SK-N-SH (cell line): ENCODE measurements at regions not wholly inside any gene's neighbourhood (a gene's known extent, or its start where the extent isn't known, plus 50 kb on each side); places are given as distances from the start of the nearest gene placed in this dataset.

Experiments used
- CTCF ChIA-PET: fragments of 300-600, 350-600 bp; formaldehyde crosslinking; extraction: SDS; loops from one replicate; lab custom pipeline; 2021; lab: Yijun Ruan, JAX
- POLR2A ChIA-PET: fragments of 350-600 bp; sonication (Branson Sonifier 250); formaldehyde crosslinking; extraction: SDS; loops from one replicate; lab custom pipeline; 2020; ENCODE audit warnings: antibody characterized with exemption, inconsistent platforms; lab: Yijun Ruan, JAX
- DNase-seq: peaks from one replicate; pipeline ENCODE4 v3.0.0; 2012
- H2AFZ ChIP-seq: fragments of 200-600 bp; sonication (generic); 2 replicates; pipeline ENCODE4 v1.8.1; 2016; ENCODE audit warnings: antibody characterized with exemption, mild to moderate bottlenecking, low read depth
- H3F3A ChIP-seq: fragments of 200-600 bp; sonication (generic); replicated peaks from 2 replicates; pipeline ENCODE3; 2016; ENCODE audit warnings: antibody characterized with exemption, mild to moderate bottlenecking; ENCODE audit not compliant: insufficient read depth
- H3K27ac ChIP-seq, 2 experiments: fragments of 200-500 bp in 1 of 2; fragments of 200-600 bp in 1 of 2; sonication (Bioruptor generic) in 1 of 2; sonication (generic), shearing (Covaris generic) in 1 of 2; 2 replicates each; pipeline versions ENCODE4 v1.5.1 to v1.6.1; 2014 to 2016; ENCODE audit warnings: low read depth in 2 of 2, inconsistent platforms in 1 of 2, low read length in 1 of 2, mild to moderate bottlenecking in 1 of 2, mixed read lengths in 1 of 2
- H3K27me3 ChIP-seq: fragments of 200-600 bp; sonication (generic), shearing (Covaris generic); 2 replicates; pipeline ENCODE4 v1.6.1; 2016; ENCODE audit warnings: mixed run types; ENCODE audit not compliant: insufficient read depth
- H3K36me3 ChIP-seq, 2 experiments: fragments of 200-500 bp in 1 of 2; fragments of 200-600 bp in 1 of 2; sonication (Bioruptor generic) in 1 of 2; sonication (generic) in 1 of 2; replicated peaks in 1 of 2; 2 replicates each; pipeline versions ENCODE3 to v1.5.1; 2014 to 2016; ENCODE audit warnings: low read length in 1 of 2, mild to moderate bottlenecking in 1 of 2; ENCODE audit not compliant: insufficient read depth in 2 of 2, control insufficient read depth in 1 of 2
- H3K4me1 ChIP-seq, 2 experiments: fragments of 200-500 bp in 1 of 2; fragments of 200-600 bp in 1 of 2; sonication (Bioruptor generic) in 1 of 2; sonication (generic), shearing (Covaris generic) in 1 of 2; 2 replicates each; pipeline versions ENCODE4 v1.5.1 to v1.6.1; 2014 to 2016; ENCODE audit warnings: low read depth in 1 of 2, low read length in 1 of 2, mixed run types in 1 of 2; ENCODE audit not compliant: insufficient read depth in 2 of 2, control insufficient read depth in 1 of 2
- H3K4me2 ChIP-seq: fragments of 200-600 bp; sonication (generic), shearing (Covaris generic); 2 replicates; pipeline ENCODE4 v1.6.1; 2017; ENCODE audit warnings: mixed run types
- H3K4me3 ChIP-seq, 2 experiments: fragments of 200-500 bp in 1 of 2; fragments of 200-600 bp in 1 of 2; sonication (Bioruptor generic) in 1 of 2; sonication (generic), shearing (Covaris generic) in 1 of 2; 2 replicates each; pipeline versions ENCODE4 v1.5.1 to v1.8.1; 2014 to 2016; ENCODE audit warnings: low read depth in 2 of 2, inconsistent platforms in 1 of 2, low read length in 1 of 2, mild to moderate bottlenecking in 1 of 2, mixed read lengths in 1 of 2, moderate library complexity in 1 of 2
- H3K79me2 ChIP-seq: fragments of 200-600 bp; sonication (generic); 2 replicates; pipeline ENCODE4 v1.8.1; 2017; ENCODE audit warnings: mild to moderate bottlenecking; ENCODE audit not compliant: insufficient read depth
- H3K9ac ChIP-seq: fragments of 200-600 bp; sonication (generic); 2 replicates; pipeline ENCODE4 v1.6.1; 2017; ENCODE audit warnings: mixed run types
- H3K9me2 ChIP-seq: fragments of 200-600 bp; sonication (generic); 2 replicates; pipeline ENCODE4 v1.6.1; 2017; ENCODE audit warnings: mixed run types
- H3K9me3 ChIP-seq: fragments of 200-600 bp; sonication (generic); 2 replicates; pipeline ENCODE4 v1.6.1; 2017; ENCODE audit warnings: mixed run types, mild to moderate bottlenecking, moderate library complexity
- H4K20me1 ChIP-seq: fragments of 200-600 bp; sonication (generic); 2 replicates; pipeline ENCODE4 v1.6.1; 2017; ENCODE audit warnings: mild to moderate bottlenecking, mixed run types; ENCODE audit not compliant: insufficient read depth
- CHD2 ChIP-seq: fragments of 150-350 bp; IDR thresholded peaks from 2 replicates; pipeline ENCODE4 v1.6.1; 2018; ENCODE audit warnings: low read length; ENCODE audit not compliant: partially characterized antibody
- ELF1 ChIP-seq: IDR thresholded peaks from 2 replicates; pipeline ENCODE4 v1.4.0; 2012
- EP300 ChIP-seq, 2 experiments: IDR thresholded peaks; 2 replicates each; pipeline versions ENCODE4 v1.4.0 to v1.6.1; 2012; ENCODE audit warnings: borderline replicate concordance in 1 of 2, low read depth in 1 of 2, low read length in 1 of 2
- FOSL2 ChIP-seq: IDR thresholded peaks from 2 replicates; pipeline ENCODE4 v1.4.0; 2012; ENCODE audit warnings: low read depth, mild to moderate bottlenecking, moderate library complexity, borderline replicate concordance
- FOXJ3 ChIP-seq: sonication (generic); formaldehyde crosslinking; IDR thresholded peaks from 2 replicates; pipeline ENCODE4 v1.5.1; 2020; ENCODE audit warnings: mild to moderate bottlenecking, missing genetic modification reagents
- GABPA ChIP-seq: IDR thresholded peaks from 2 replicates; pipeline ENCODE4 v1.4.0; 2012; ENCODE audit warnings: low read depth, mild to moderate bottlenecking
- JUND ChIP-seq: IDR thresholded peaks from 2 replicates; pipeline ENCODE4 v1.4.0; 2012
- MXI1 ChIP-seq: IDR thresholded peaks from 2 replicates; pipeline ENCODE4 v1.6.1; 2012; ENCODE audit warnings: mild to moderate bottlenecking, low read depth, low read length, improper control_type of control experiment
- NFIC ChIP-seq: IDR thresholded peaks from 2 replicates; pipeline ENCODE4 v1.4.0; 2012; ENCODE audit warnings: borderline replicate concordance
- POLR2AphosphoS5 ChIP-seq: IDR thresholded peaks from 2 replicates; pipeline ENCODE4 v1.6.1; 2012; ENCODE audit warnings: low read depth, low read length
- RCOR1 ChIP-seq: fragments of 150-350 bp; IDR thresholded peaks from 2 replicates; pipeline ENCODE4 v1.6.1; 2017; ENCODE audit warnings: antibody characterized with exemption, low read length
- REST ChIP-seq: IDR thresholded peaks from 2 replicates; pipeline ENCODE4 v1.6.1; 2012; ENCODE audit warnings: mild to moderate bottlenecking, low read depth, low read length, moderate library complexity
- RXRA ChIP-seq: IDR thresholded peaks from 2 replicates; pipeline ENCODE4 v1.4.0; 2012; ENCODE audit warnings: low read depth, mild to moderate bottlenecking, borderline replicate concordance
- SIN3A ChIP-seq: IDR thresholded peaks from 2 replicates; pipeline ENCODE4 v1.6.1; 2012; ENCODE audit warnings: low read depth, mild to moderate bottlenecking, low read length, moderate library complexity, borderline replicate concordance
- SMC3 ChIP-seq: IDR thresholded peaks from 2 replicates; pipeline ENCODE4 v1.6.1; 2012; ENCODE audit warnings: low read depth, low read length, improper control_type of control experiment
- TAF1 ChIP-seq: IDR thresholded peaks from 2 replicates; pipeline ENCODE4 v1.6.1; 2012; ENCODE audit warnings: low read depth, mild to moderate bottlenecking, low read length, moderate library complexity, borderline replicate concordance
- TCF12 ChIP-seq: IDR thresholded peaks from 2 replicates; pipeline ENCODE4 v1.4.0; 2012
- TEAD4 ChIP-seq: IDR thresholded peaks from 2 replicates; pipeline ENCODE4 v1.4.0; 2012; ENCODE audit warnings: mild to moderate bottlenecking, borderline replicate concordance; ENCODE audit not compliant: insufficient read depth
- YY1 ChIP-seq: IDR thresholded peaks from 2 replicates; pipeline ENCODE4 v1.4.0; 2012; ENCODE audit warnings: low read depth, mild to moderate bottlenecking
- WGBS: methylation state at CpG from one replicate; pipeline ENCODE4 v1.1.6; 2017; ENCODE audit warnings: low lambda C conversion rate; 5-methylcytosine and 5-hydroxymethylcytosine counted together
- TF ChIP-seq, protein P1 (sequence below): IDR thresholded peaks from 2 replicates; pipeline ENCODE4 v1.4.0; 2012; ENCODE audit warnings: low read depth
- TF ChIP-seq, protein P2 (sequence below): IDR thresholded peaks from 2 replicates; pipeline ENCODE4 v1.4.0; 2012; ENCODE audit warnings: low read depth, borderline replicate concordance

GRCh38 chr5:39502704-39503103, 77.9 kb upstream of the DAB2 start:
- Histone ChIP-seq H3K9me2 (no peaks in the 10 kb centered on the region), H3K9ac (0 out of 2 replicates have a peak overlapping the region, but pooled peaks have one; percentile 56), H3K36me3 (no peaks in the 10 kb centered on the region), H3K4me1 (peaks cover 0 to 26% of the 10 kb centered on the region in 2 experiments; a peak in 2 of 4 replicates), H3K9me3 (no peaks in the 10 kb centered on the region), H3K27ac (peak overlapping the region in 1 of 2 experiments; percentile 87; a peak in 1 of 4 replicates), H3F3A (peaks cover 13% of the 10 kb centered on the region), H3K27me3 (no peaks in the 10 kb centered on the region), H3K4me3 (no peak overlapping the region), H2AFZ (peak overlapping the region; percentile 66; the same call in 1 of the 2 replicates), H3K79me2 (no peaks in the 10 kb centered on the region), H3K4me2 (no peak overlapping the region), H4K20me1 (no peaks in the 10 kb centered on the region)
- WGBS = 64% methylated on average over 6 of the region's 6 CpGs
- TF ChIP-seq TEAD4 (no peak), ELF1 (no peak), CHD2 (no peak)
- POLR2A ChIA-PET = no interaction called here
- DNase-seq = no peak
- CTCF ChIA-PET = interaction anchor here (1.2 to 1.6 kb wide), 2 partner anchors 44 to 285 kb away, joined by 4 read pairs; no protein-coding TSS in a partner anchor

DNA sequence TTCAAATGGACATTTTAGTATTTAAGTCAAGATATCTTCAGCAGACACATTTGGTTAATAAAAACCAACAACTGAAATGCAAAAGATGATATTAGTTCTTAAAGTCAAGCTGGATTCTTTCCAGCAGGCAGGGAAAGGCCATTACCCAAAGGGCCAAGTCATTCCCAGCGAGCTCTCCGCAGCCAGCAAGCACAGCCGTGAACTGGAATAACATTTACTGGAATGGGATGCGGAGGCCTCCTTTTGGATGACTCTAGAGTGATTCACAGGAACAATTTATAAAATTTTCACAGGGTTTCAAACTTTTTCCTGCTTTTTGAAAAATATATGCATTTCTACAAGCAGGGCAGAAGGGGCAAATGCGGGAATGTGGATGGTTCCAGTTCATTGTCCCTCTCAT, 76.6 kb upstream of the DAB2 start:
- Histone ChIP-seq H3K9me2 (no peaks in the 10 kb centered on the region), H4K20me1 (no peaks in the 10 kb centered on the region), H3K9me3 (no peaks in the 10 kb centered on the region), H3K27ac (peak overlapping the region; percentile 1 to 87; a peak in 3 of 4 replicates), H3K27me3 (no peaks in the 10 kb centered on the region), H3K4me2 (peak overlapping the region; percentile 60)
- no peak for DNase-seq
- TF ChIP-seq ELF1 (no peak), FOXJ3 (no peak), RCOR1 (no peak), EP300 (IDR thresholded peaks at IDR 0.05; ENCODE audit: borderline replicate concordance in 1 of 2, low read depth in 1 of 2, low read length in 1 of 2) (peak in 1 of 2 experiments; percentile 72; a peak in 1 of 4 replicates), JUND (peak; percentile 53; the same call in 1 of the 2 replicates), YY1 (no peak), TEAD4 (0 out of 2 replicates have a peak, but pooled peaks have one; percentile 17), FOSL2 (peak; percentile 75; the same call in 1 of the 2 replicates), SIN3A (no peak), TCF12 (peak; percentile 63), CHD2 (no peak), RXRA (0 out of 2 replicates have a peak, but pooled peaks have one; percentile 42), NFIC (peak; percentile 75), TAF1 (no peak), SMC3 (peak; percentile 1; the same call in 1 of the 2 replicates), MXI1 (no peak), REST (no peak), POLR2AphosphoS5 (0 out of 2 replicates have a peak, but pooled peaks have one; percentile 28), GABPA (no peak)
- TF ChIP-seq, protein P1, sequence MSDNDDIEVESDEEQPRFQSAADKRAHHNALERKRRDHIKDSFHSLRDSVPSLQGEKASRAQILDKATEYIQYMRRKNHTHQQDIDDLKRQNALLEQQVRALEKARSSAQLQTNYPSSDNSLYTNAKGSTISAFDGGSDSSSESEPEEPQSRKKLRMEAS = 0 out of 2 replicates have a peak, but pooled peaks have one; percentile 22
- TF ChIP-seq, protein P2, sequence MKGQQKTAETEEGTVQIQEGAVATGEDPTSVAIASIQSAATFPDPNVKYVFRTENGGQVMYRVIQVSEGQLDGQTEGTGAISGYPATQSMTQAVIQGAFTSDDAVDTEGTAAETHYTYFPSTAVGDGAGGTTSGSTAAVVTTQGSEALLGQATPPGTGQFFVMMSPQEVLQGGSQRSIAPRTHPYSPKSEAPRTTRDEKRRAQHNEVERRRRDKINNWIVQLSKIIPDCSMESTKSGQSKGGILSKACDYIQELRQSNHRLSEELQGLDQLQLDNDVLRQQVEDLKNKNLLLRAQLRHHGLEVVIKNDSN = no peak
- TF ChIP-seq, all 33 proteins: peak for 10
- ChIA-PET CTCF (interaction anchor here (1.2 to 1.6 kb wide), 2 partner anchors 46 to 284 kb away, joined by 4 read pairs; no protein-coding TSS in a partner anchor), POLR2A (interaction anchor here (0.6 kb wide), 1 partner anchor 244 kb away, joined by 4 read pairs; no protein-coding TSS in a partner anchor)
- peak overlapping the region; percentile 56; the same call in 1 of the 2 replicates for H3K9ac ChIP-seq
- H3K79me2 ChIP-seq = no peaks in the 10 kb centered on the region
- peaks cover 0 to 26% of the 10 kb centered on the region in 2 experiments; a peak in 2 of 4 replicates for H3K4me1 ChIP-seq
- H3F3A ChIP-seq = peaks cover 13% of the 10 kb centered on the region
- peak overlapping the region; percentile 66 for H2AFZ ChIP-seq
- WGBS = 22% methylated on average over 5 of the region's 5 CpGs
- H3K4me3 ChIP-seq = 0 out of 4 replicates have a peak overlapping the region, but pooled peaks of 1 of the 2 experiments have one; percentile 7
- no peaks in the 10 kb centered on the region for H3K36me3 ChIP-seq
